HepG2 (cell line): ENCODE measurements at regions not wholly inside any gene's neighbourhood (a gene's known extent, or its start where the extent isn't known, plus 50 kb on each side); places are given as distances from the start of the nearest gene placed in this dataset.

Experiments
- ATAC-seq: fragments of 200-7000 bp; cut with Tn5 transposase; 3 replicates; pipeline ENCODE4 v1.9.1; 2020; ENCODE audit warnings: mild to moderate bottlenecking, moderate library complexity
- BruUV-seq: library from RNA; stranded (reverse); fragments of 400-500 nt; replicated peaks from 2 replicates; lab custom pipeline; 2021; lab: Mats Ljungman, UMichigan
- CTCF ChIA-PET: fragments of 300-600 bp; formaldehyde crosslinking; extraction: SDS; loops from one replicate; lab custom pipeline; 2021; ENCODE audit warnings: low total read pairs, inconsistent platforms, low intra/inter-chr PET ratio; lab: Yijun Ruan, JAX
- POLR2A ChIA-PET: fragments of 350-600 bp; sonication (Branson Sonifier 250); formaldehyde crosslinking; loops from one replicate; lab custom pipeline; 2020; ENCODE audit warnings: antibody characterized with exemption, inconsistent platforms; lab: Yijun Ruan, JAX
- DNase-seq: peaks from one replicate; pipeline ENCODE4 v3.0.0-alpha.2; 2015; ENCODE audit warnings: low spot score
- FAIRE-seq: peaks from 3 replicates; lab custom pipeline; 2011; peaks lifted over from hg19 to GRCh38; lab: Jason Lieb, UNC
- H2AFZ ChIP-seq: one replicate; pipeline ENCODE4 v1.6.1; 2011; ENCODE audit warnings: low read length, inconsistent platforms
- H3K27ac ChIP-seq: fragments of 300-600 bp; 3 replicates; pipeline ENCODE4 v1.8.0; 2011; ENCODE audit warnings: mixed run types, mild to moderate bottlenecking, mixed read lengths, low read length, inconsistent platforms; ENCODE audit not compliant: insufficient read depth; ENCODE audit errors: extremely low read length
- H3K27me3 ChIP-seq, 2 experiments: fragments of 200-600 bp in 1 of 2; 2 replicates in 1 of 2; 3 replicates in 1 of 2; pipeline versions ENCODE4 v1.6.0 to v1.8.0; 2011; ENCODE audit warnings: low read length in 2 of 2, mild to moderate bottlenecking in 2 of 2, moderate library complexity in 2 of 2, inconsistent platforms in 1 of 2; ENCODE audit not compliant: insufficient read depth in 2 of 2, control insufficient read depth in 1 of 2
- H3K36me3 ChIP-seq, 2 experiments: fragments of 200-600 bp in 1 of 2; replicated peaks in 1 of 2; 2 replicates in 1 of 2; 3 replicates in 1 of 2; pipeline versions ENCODE4 v1.5.1 to v1.8.0; 2011; ENCODE audit warnings: low read length in 2 of 2, inconsistent platforms in 1 of 2; ENCODE audit not compliant: insufficient read depth in 2 of 2, control insufficient read depth in 1 of 2
- H3K4me1 ChIP-seq: 2 replicates; pipeline ENCODE4 v1.5.1; 2012; ENCODE audit warnings: low read length, inconsistent platforms; ENCODE audit not compliant: insufficient read depth
- H3K4me2 ChIP-seq: 2 replicates; pipeline ENCODE4 v1.6.0; 2011; ENCODE audit warnings: low read depth, low read length, inconsistent platforms
- H3K4me3 ChIP-seq, 3 experiments: fragments of 200-600 bp in 1 of 3; sonication (generic), shearing (Covaris generic) in 1 of 3; replicated peaks in 1 of 3; 2 replicates each; pipeline ENCODE4 v1.5.1; 2011 to 2016; ENCODE audit warnings: low read length in 3 of 3, inconsistent platforms in 2 of 3, low read depth in 2 of 3, mild to moderate bottlenecking in 2 of 3, control low read depth in 1 of 3, mixed read lengths in 1 of 3; ENCODE audit not compliant: insufficient read depth in 1 of 3
- H3K79me2 ChIP-seq: one replicate; pipeline ENCODE4 v1.6.1; 2011; ENCODE audit warnings: low read length, inconsistent platforms; ENCODE audit not compliant: insufficient read depth
- H3K9ac ChIP-seq: 2 replicates; pipeline ENCODE4 v1.6.0; 2011; ENCODE audit warnings: mild to moderate bottlenecking, low read depth, low read length, inconsistent platforms; ENCODE audit not compliant: insufficient read depth
- H3K9me3 ChIP-seq: 2 replicates; pipeline ENCODE4 v1.5.1; 2012; ENCODE audit warnings: mild to moderate bottlenecking, low read length
- H4K20me1 ChIP-seq: 2 replicates; pipeline ENCODE4 v1.6.0; 2011; ENCODE audit warnings: inconsistent platforms, mild to moderate bottlenecking, low read length, moderate library complexity; ENCODE audit not compliant: insufficient read depth
- CEBPB ChIP-seq: IDR thresholded peaks from 2 replicates; pipeline ENCODE4 v1.6.1; 2011; ENCODE audit warnings: low read depth, low read length, improper control_type of control experiment, borderline replicate concordance
- GFI1 ChIP-seq: sonication (generic); formaldehyde crosslinking; IDR thresholded peaks from 2 replicates; pipeline ENCODE4 v1.5.0; 2020; ENCODE audit warnings: missing genetic modification reagents, mild to moderate bottlenecking, borderline replicate concordance
- HDAC2 ChIP-seq: sonication (generic); formaldehyde crosslinking; IDR thresholded peaks from 2 replicates; pipeline ENCODE4 v1.4.0; 2020; ENCODE audit warnings: missing genetic modification reagents
- NFE2L2 ChIP-seq: fragments of 150-350 bp; IDR thresholded peaks from 2 replicates; pipeline ENCODE4 v1.6.1; 2014; ENCODE audit warnings: low read length
- SMAD1 ChIP-seq: sonication (generic); formaldehyde crosslinking; IDR thresholded peaks from 2 replicates; pipeline ENCODE4 v1.4.0; 2020; ENCODE audit warnings: missing genetic modification reagents, low read depth, mild to moderate bottlenecking, borderline replicate concordance
- TBX2 ChIP-seq: sonication (generic); formaldehyde crosslinking; IDR thresholded peaks from 2 replicates; pipeline ENCODE4 v1.5.0; 2020; ENCODE audit warnings: missing genetic modification reagents, mild to moderate bottlenecking, borderline replicate concordance
- TEAD2 ChIP-seq: sonication (generic); formaldehyde crosslinking; IDR thresholded peaks from 2 replicates; pipeline ENCODE4 v1.9.0; 2021; ENCODE audit warnings: missing genetic modification reagents
- ZNF180 ChIP-seq: sonication (generic); formaldehyde crosslinking; IDR thresholded peaks from 2 replicates; pipeline ENCODE4 v1.4.0; 2020; ENCODE audit warnings: low read depth, missing genetic modification reagents, borderline replicate concordance
- ZNF777 ChIP-seq: sonication (generic); formaldehyde crosslinking; IDR thresholded peaks from 2 replicates; pipeline ENCODE4 v1.4.0; 2020; ENCODE audit warnings: missing genetic modification reagents
- ZSCAN31 ChIP-seq: sonication (generic); formaldehyde crosslinking; IDR thresholded peaks from 2 replicates; pipeline ENCODE4 v1.5.0; 2020; ENCODE audit warnings: low read depth, mild to moderate bottlenecking, missing genetic modification reagents
- WGBS: methylation state at CpG from one replicate; pipeline ENCODE4 v1.1.6; 2017; ENCODE audit warnings: low lambda C conversion rate; 5-methylcytosine and 5-hydroxymethylcytosine counted together
- in situ Hi-C: cut with HindIII; loops from 2 replicates; pipeline ENCODE4 v1.10.0; 2017; ENCODE audit warnings: low pct_unique_long_range_greater_than_20kb; ENCODE audit not compliant: extremely low pct_ligation_motif_present
- intact Hi-C: fragments of 100-400 bp; cut with micrococcal nuclease; formaldehyde crosslinking; loops from one replicate; pipeline ENCODE4 v1.10.0; 2022; ENCODE audit not compliant: unreplicated experiment
- TF ChIP-seq, protein P1 (sequence below): sonication (generic); formaldehyde crosslinking; IDR thresholded peaks from 2 replicates; pipeline ENCODE4 v1.5.0; 2020; ENCODE audit warnings: mild to moderate bottlenecking, missing genetic modification reagents, moderate library complexity
- TF ChIP-seq, protein P2 (sequence below): sonication (generic); formaldehyde crosslinking; conservative IDR thresholded peaks from 2 replicates; pipeline ENCODE4 v1.5.0; 2020; ENCODE audit warnings: missing genetic modification reagents

DNA sequence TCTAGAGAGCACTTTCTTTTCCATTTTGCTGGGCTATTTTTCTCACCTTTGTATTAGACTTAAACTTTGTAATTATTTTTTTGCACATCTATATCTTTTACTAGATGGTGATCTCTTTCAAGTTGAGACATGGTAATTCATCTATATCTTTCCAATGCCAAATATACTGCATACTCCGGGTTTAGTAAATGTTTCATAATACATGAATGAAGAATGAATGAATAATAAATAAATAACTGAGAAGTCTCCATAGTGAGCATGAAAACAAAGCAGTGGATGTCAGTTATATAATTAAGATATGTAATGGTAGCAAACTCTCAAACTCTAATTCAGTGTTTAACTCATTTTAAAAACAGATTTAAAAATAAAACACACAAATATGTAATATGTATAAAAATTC is 342.5 kb upstream of the KITLG start:
- BruUV-seq: no TSS peak
- 79% methylated on average over 1 of the region's 1 CpG for WGBS
- in situ Hi-C loops (no loop called here), intact Hi-C loops (loop anchor here (10.0 kb wide), 1 partner anchor 778 kb away; the partner anchor contains the start of genes CEP290 and TMTC3)
- Histone ChIP-seq H4K20me1 (no peaks in the 10 kb centered on the region), H3K27me3 (no peaks in the 10 kb centered on the region), H3K4me3 (no peak overlapping the region), H3K4me2 (no peak overlapping the region), H3K9me3 (no peaks in the 10 kb centered on the region), H2AFZ (no peak overlapping the region), H3K79me2 (no peaks in the 10 kb centered on the region), H3K4me1 (peaks cover 20% of the 10 kb centered on the region)
- FAIRE-seq (no peak), DNase-seq (no peak), ATAC-seq (no peak)
- CTCF ChIA-PET: no interaction called here
- no peak for TF ChIP-seq HDAC2 (CRISPR knock-in tag)
- TF ChIP-seq ZNF180 (CRISPR knock-in tag): no peak
- TF ChIP-seq TBX2 (CRISPR knock-in tag): no peak
- TF ChIP-seq, protein P1, sequence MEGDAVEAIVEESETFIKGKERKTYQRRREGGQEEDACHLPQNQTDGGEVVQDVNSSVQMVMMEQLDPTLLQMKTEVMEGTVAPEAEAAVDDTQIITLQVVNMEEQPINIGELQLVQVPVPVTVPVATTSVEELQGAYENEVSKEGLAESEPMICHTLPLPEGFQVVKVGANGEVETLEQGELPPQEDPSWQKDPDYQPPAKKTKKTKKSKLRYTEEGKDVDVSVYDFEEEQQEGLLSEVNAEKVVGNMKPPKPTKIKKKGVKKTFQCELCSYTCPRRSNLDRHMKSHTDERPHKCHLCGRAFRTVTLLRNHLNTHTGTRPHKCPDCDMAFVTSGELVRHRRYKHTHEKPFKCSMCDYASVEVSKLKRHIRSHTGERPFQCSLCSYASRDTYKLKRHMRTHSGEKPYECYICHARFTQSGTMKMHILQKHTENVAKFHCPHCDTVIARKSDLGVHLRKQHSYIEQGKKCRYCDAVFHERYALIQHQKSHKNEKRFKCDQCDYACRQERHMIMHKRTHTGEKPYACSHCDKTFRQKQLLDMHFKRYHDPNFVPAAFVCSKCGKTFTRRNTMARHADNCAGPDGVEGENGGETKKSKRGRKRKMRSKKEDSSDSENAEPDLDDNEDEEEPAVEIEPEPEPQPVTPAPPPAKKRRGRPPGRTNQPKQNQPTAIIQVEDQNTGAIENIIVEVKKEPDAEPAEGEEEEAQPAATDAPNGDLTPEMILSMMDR (CRISPR knock-in tag): no peak
- TF ChIP-seq SMAD1 (CRISPR knock-in tag): no peak
- no peak for TF ChIP-seq CEBPB
- TF ChIP-seq GFI1 (CRISPR knock-in tag): no peak
- TF ChIP-seq NFE2L2: no peak
- TF ChIP-seq ZNF777 (CRISPR knock-in tag): no peak
- TF ChIP-seq, protein P2, sequence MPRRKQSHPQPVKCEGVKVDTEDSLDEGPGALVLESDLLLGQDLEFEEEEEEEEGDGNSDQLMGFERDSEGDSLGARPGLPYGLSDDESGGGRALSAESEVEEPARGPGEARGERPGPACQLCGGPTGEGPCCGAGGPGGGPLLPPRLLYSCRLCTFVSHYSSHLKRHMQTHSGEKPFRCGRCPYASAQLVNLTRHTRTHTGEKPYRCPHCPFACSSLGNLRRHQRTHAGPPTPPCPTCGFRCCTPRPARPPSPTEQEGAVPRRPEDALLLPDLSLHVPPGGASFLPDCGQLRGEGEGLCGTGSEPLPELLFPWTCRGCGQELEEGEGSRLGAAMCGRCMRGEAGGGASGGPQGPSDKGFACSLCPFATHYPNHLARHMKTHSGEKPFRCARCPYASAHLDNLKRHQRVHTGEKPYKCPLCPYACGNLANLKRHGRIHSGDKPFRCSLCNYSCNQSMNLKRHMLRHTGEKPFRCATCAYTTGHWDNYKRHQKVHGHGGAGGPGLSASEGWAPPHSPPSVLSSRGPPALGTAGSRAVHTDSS: no peak
- TF ChIP-seq TEAD2 (CRISPR knock-in tag): no peak
- no peak for TF ChIP-seq ZSCAN31 (CRISPR knock-in tag)
- TF ChIP-seq, all 625 proteins: peak for 0
- H3K9ac ChIP-seq: no peak overlapping the region
- POLR2A ChIA-PET: no interaction called here
- no peaks in the 10 kb centered on the region for H3K36me3 ChIP-seq
- no peak overlapping the region for H3K27ac ChIP-seq
